KBM-7 (cell line): ENCODE measurements at regions not wholly inside any gene's neighbourhood (a gene's known extent, or its start where the extent isn't known, plus 50 kb on each side); places are given as distances from the start of the nearest gene placed in this dataset.
A peak's percentile ranks its signal among the peaks of the same experiment; 100 is the strongest.

ENCODE experiments used
- DNase-seq: peaks from one replicate; pipeline ENCODE4 v3.0.0-alpha.2; 2015
- in situ Hi-C: fragments of 300-500 bp; cut with MboI; formaldehyde crosslinking; loops from 2 replicates; pipeline ENCODE4 v1.14.3; 2020; ENCODE audit warnings: low sequenced_read_pairs, low pct_unique_long_range_greater_than_20kb, mixed read lengths

DNA sequence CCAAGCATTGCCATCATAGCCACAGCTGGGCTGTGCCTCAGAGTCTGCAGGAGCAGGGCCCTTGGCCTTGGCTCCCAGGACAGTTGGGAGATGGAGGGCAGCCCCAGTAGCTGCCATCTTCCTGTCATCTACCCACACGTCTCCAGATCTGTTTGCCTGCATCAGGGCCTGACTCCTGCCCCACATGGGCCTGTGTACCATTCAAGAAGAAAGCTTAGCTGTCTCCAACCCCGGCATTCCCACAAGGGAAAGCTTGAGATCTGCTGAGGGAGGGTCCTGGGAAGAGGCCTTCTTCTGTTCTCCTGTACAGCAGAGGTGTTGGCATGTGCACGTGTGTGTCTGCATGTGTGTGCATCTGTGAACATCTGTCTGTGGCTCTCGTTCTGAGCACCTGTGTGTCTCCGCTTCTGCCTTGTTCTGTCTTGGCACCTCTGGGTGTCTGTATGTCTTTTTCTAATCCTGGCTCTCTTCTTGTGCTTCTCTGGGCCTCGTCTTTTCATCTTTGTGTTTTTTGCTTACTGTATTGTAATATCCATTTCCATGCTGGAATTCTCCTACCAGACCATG, 122.2 kb downstream of the MRM1 start:
- no peak for DNase-seq
- in situ Hi-C loops, result no loop called here

GRCh38 chr17:36726199-36726598, 124.8 kb downstream of the MRM1 start:
- in situ Hi-C loops, result no loop called here
- DNase-seq, result peak; percentile 25

DNA sequence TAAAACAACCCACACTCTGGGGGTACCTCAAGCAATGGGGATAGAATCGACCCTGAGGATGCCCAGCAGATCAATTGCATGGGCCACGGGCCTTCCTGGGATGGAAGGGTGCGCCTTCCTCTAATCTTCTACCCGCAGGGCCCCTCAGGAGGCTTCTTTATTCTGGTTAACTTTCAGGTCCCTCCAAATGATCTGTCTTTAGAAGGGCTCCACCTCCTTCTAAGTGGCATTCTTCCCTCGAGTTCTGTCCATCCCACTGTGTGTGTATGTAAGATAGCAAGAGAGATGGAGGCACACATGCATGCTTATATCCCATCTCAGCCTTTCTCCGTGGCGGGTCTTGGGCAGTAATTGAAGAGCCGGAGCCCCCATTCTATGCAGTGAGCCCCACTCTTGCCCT, 125.7 kb downstream of the MRM1 start:
- no peak for DNase-seq
- in situ Hi-C loops, result no loop called here

DNA sequence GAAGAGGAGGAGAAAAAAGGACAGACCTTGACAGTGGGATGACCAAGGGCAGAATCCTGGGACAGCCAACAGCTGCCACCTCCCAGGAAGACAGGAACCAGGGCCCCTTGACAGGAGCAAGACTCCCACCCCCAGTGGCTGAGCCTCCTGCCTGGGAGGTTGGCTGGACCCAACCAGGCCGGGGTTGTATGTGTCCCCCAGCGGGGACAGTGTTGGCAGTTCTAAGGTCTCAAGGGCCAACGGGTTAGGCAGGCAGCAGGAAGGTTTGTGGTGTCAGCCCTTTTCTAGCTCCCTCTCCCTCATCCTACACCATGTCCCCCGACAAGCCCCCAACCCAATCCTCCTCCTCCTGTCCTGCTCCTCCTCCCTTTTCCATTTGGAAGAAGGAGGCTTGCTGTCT, 126.2 kb downstream of the MRM1 start:
- in situ Hi-C loops, result no loop called here
- DNase-seq, result no peak

DNA sequence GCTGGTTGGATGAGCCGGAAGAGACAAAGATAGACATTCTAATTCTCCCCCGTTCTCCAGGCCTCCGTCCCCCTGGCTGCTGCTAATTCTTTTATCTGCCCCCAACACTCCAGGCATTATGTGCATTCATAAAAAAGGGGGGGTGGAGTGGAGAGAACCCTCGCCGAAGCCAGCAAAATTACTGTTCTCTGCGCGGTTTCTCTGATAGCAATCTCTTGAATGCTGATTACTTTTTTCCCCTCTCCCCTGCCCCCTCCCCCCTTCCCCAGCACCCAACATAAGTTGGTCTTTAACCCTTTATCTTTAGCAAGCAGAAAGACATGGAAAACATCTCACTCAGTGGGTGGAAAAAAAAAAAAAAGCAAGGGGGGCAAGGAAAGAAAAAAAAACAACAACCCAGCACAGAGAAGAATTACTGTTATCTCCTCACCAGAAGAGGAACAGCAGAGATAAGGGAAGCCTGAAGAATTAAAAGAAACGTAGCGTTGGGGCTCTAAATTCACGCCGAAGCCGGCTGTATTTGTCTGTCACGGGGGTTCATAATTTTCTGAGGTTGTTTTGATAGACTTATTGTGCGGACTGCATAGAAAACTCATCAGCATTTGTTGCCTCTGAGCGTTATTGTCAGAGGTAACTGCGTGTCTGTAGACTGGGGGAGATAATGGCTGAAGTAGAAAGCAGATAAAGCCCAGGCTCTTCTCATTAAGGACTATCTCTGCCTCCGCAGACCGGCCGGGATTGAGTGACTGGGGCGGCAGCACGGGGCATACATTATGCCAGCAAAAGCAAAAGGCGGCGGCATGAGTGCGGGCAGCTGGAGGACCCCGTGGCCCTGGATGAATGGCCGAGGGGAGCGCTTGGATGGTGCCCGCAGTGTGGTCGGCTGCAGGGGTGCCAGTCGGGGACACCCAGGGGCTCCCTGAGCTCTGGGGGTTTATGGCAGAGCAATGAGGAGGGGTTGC, 126.9 kb downstream of the MRM1 start:
- DNase-seq, result peak; percentile 80
- in situ Hi-C loops, result no loop called here

DNA sequence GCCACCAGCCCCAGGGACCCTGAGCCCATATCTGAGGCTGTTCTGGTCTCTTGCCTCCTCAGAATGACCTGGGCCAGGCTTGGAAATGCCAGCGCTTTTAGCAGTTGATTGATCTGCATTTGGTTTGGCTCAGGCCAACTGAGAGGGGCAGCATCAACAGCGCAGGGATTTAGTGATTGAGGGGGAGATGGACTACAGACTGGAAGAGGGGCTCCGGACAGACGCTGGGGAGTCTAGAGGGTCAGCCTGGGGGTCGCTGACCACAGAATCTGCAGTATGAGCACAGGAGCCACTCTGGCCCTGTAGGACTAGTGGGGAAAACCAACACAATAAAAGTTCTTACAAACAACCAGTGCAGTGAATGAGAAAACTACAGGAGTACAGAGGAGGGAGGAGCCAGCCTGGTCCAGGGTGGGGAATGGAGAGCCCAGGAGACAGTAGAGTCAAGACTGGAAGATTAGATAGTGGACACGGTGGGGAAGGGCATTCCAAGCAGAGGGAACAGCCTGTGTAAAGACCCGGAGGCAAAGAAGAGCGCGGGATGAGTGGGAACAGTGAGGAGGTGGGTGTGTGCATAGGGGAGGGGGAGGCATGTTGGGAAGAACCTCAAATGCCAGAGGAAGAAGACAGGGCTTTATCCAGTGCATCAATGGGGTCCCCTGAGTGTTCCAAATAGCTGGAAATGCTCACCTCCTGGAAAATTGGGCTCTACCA, 128.9 kb downstream of the MRM1 start:
- in situ Hi-C loops, result no loop called here
- no peak for DNase-seq

DNA sequence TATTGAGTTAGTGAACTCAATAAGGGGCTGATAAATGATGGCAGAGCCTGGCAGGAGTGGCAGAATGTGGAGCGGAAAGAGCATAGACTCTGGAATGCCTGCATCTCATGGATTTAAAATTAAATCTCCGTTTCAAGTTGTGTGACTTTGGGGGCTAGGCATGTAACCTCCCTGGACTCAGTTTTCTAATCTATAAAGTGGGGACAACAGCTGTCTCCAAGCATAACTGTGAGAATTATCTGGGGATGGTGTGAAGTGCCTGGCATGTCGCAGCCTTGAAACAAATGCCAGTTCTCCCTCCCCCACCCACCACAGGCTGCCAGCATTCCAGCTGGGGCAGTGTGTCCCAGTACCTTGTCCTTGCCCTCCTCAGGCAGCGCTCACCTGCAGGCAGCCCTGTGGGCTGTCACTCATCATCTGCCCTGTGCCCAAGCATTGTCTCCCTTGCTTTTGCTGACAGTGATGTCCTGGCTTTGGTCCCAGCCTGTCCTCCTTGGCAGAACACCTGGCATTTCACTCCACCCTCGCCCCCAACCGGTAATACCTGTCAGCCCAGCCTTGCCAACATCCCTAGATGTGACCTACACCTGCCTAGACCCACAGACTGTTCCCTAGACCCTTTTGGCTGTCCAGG, 129.6 kb downstream of the MRM1 start:
- in situ Hi-C loops, result no loop called here
- DNase-seq, result no peak

GRCh38 chr17:36731811-36732210, 130.4 kb downstream of the MRM1 start:
- in situ Hi-C loops, result no loop called here
- no peak for DNase-seq

DNA sequence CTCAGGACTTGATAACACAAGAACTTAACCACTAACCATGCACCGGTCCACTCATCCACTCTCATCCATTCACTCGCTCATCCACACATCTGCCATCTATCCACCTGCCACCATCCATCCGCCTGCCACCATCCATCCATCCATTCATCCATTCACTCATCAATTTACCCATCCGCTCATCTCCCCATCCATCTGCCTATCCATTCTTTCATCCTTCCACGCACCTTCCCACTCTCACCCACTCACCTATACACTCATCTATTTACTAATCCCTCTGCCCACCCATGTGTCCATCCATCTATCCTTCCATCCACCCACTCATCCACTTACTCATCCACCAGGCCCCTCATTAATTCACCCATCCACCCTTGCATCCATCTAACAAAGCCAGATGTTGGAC, 131.0 kb downstream of the MRM1 start:
- in situ Hi-C loops, result no loop called here
- DNase-seq, result no peak

- in situ Hi-C loops, result no loop called here
- peak; percentile 32 for DNase-seq
Measured at GRCh38 chr17:36736201-36737156, 135.1 kb downstream of the MRM1 start.

DNA sequence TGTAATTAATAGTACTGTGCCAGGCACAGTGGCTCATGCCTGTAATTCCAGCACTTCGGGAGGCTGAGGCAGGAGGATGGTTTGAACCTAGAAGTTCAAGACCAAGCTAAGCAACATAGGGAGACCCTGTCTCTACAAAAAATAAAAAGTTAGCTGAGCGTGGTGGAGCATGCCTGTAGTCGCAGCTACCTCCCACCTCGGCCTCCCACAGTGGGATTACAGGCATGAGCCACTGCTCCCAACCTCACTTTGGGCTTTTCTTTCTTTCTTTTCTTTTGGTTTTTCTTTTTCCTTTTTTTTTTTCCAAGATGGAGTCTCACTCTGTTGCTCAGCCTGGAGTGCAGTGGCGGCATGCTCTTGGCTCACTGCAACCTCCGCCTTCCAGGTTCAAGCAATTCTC, 137.8 kb downstream of the MRM1 start:
- DNase-seq, result no peak
- in situ Hi-C loops, result no loop called here

DNA sequence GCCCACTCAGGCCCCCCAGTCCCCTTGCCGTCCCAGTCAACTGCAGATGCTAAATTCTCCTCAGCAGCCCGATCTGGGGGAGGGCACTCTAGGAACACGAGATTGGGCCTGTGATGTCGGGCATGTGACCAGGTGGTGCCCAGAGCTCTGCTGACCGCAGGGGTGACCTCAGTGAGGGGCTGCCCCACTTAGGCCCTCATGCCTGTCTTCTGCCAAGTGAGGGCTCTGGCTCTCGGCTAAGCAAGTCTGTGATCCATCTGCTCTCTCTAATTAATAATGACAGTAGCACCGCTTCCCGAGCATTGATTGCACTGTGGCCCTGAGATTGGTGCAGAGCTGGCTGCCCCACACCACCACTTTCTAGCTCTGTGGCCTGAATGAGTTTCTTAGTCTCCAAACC, 138.8 kb downstream of the MRM1 start:
- DNase-seq, result no peak
- in situ Hi-C loops, result no loop called here

GRCh38 chr17:36741019-36741902, 139.9 kb downstream of the MRM1 start:
- in situ Hi-C loops, result no loop called here
- DNase-seq, result no peak

DNA sequence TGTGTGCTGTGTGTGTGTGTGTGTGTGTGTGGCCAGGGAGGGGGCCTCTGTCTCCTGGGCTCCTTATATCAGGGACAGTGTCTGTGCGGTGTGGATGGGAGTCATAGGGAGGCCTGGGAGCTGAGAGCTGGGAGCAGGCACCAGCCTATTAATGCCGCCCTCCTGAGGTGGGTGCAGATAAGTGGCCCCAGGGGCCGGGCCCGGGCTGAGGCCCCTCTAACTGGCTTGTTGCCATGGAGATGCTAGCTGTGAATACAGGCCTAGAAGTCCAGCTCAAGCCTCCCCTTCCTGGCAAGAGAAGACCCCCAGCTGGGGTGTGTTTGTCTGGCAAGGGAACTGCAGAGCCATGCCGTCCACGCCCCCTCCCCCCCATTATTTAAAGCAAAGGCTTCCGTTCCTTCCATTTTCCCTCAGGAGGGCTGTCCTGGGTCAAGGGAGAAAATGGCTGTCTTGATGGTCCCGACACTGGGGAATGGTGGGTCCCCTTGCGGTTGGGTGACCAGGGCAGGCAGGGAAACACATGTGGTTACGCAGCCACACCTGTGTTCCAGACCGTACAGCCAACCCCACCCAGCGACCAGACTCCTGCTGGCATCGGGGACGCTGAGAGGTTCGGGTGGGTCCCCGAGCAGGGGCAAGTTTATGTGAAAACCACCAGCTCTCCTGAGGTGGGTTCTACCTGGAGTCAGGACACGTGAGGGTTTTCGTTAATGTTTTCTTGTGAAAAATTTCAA, 141.1 kb downstream of the MRM1 start:
- in situ Hi-C loops, result no loop called here
- no peak for DNase-seq

DNA sequence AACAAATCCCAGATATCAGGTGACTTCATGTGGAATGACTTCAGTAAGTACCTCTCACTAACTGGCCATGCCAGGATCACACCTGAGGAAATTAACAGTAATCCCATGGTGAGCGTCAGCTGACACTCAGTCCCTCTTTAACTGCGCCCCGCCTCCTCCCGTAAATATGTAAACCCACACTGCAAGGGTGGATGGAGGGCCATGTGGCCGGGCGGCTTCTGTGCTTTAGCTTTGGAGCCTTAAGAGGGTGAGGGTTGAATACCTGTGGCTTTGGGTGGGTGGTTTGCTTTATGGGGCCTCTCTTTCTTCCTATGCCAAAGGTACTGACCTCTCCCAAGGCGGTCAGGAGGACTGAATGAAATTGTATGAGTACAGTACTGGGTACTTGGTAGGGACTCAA, 141.7 kb downstream of the MRM1 start:
- DNase-seq, result no peak
- in situ Hi-C loops, result no loop called here

- in situ Hi-C loops, result no loop called here
- no peak for DNase-seq
Measured at GRCh38 chr17:36746381-36747053, 145.1 kb downstream of the MRM1 start.

GRCh38 chr17:36747861-36748260, 146.5 kb downstream of the MRM1 start:
- no peak for DNase-seq
- in situ Hi-C loops, result no loop called here
